ENCODE measurements at regions not wholly inside any gene's neighbourhood (a gene's known extent, or its start where the extent isn't known, plus 50 kb on each side); places are given as distances from the start of the nearest gene placed in this dataset.

DNA sequence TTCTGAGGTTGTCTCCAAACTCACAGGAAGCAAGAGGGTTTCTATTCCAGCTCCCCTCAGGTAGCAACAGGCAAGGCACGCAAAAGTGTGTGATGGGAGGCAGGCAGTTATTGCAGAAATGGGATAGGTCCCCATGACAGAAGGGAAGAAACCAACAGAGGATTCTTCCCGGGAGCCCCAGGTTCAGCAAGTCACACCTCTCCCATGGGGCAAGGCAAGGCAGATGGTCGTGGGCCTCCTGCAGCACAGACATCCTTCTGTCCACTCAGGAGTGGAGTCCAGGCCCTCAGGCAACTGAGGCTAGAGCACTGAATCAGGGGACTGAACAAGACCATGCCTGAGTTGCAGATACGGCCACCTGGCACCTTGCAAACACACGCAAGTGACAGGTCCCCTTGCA is 424.9 kb upstream of the IRX4 start:
- no peak for DNase-seq (ENCODE audit: extremely low read depth, low read depth)

DNA sequence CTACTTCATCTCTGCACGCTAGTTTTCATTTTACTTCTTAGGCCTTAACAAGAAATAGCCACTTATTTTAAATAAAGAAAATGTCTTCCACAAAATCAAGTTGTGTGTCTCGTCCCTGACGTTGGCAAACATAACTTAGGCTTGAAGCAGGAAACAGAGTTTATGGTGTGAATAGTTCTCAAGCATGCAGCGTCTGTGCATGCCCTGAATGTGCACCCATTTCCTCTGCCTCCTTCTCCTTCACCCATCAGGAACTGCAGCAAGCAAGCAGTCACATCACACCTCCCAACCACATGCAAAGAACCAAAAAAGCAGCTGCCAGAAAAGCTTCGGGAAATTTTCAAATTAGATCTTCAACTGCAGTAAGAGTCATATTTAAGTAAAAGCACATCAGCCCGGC is 424.0 kb upstream of the IRX4 start:
- DNase-seq (ENCODE audit: extremely low read depth, low read depth): no peak

- DNase-seq (ENCODE audit: extremely low read depth, low read depth): no peak
Measured at GRCh38 chr5:2303431-2304100, 420.8 kb upstream of the IRX4 start.

- DNase-seq (ENCODE audit: extremely low read depth, low read depth): no peak
Measured at GRCh38 chr5:2302169-2302568, 419.4 kb upstream of the IRX4 start.

- no peak for DNase-seq (ENCODE audit: extremely low read depth, low read depth)
Measured at GRCh38 chr5:2300861-2301574, 418.3 kb upstream of the IRX4 start.

DNA sequence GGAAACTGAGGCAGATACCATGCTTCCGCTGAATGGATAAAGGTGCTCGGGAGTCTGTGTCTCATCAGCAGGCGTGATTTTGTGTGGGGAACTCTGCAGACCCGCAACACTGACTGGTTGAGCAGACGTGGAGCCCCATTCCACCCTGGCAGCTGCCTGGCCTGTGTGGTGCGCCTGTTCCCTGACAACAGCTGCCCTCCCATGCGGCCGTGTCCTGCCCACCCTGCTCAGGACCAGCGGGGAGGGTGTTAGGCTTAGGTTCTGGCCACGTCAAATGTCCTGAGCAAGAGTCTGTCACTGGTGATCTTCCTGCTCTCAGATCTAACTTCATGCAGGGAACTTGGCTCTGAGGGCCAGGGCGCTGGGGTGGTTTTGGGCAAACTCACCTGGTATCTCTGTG is 417.7 kb upstream of the IRX4 start:
- DNase-seq (ENCODE audit: extremely low read depth, low read depth): no peak

DNA sequence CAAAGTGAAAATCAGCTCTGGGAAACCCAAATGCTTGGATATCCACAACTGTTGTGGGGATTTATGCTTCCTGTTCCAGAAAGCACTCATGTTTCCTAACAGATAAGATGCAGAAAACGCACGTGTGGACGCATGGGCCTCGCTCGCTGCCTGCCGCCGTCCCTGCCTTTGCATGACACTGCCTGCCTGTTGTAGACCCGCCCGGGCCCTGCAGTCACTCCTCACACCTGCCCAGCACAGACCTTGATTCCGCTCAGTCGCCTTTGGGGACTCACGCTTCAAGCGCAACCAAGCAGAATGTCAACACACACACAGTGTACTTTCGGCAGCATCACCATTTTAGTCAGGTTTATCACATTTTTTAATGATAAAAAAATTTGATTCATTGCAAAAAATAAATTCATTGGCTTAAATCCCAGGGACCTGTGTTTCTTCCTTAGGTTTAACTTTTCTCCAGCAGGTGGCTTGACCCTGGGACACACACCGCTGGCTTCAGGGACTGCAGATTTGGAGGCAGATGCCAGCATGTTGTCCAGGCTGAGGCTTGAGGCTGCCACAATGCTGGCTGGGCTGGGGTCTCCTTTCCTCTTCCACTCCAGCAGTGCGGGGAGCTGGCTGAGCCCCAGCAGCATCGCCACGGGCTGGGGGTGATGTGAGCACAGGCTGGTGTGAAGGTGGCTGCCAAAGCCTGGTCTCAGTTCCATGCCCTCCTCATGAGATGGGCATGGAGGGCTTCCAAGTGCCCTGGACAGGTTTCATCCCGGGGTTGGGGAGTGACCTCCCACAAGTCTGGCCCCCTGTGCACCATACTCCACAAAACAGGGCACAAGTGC is 416.9 kb upstream of the IRX4 start:
- no peak for DNase-seq (ENCODE audit: extremely low read depth, low read depth)

- no peak for DNase-seq (ENCODE audit: extremely low read depth, low read depth)
Measured at GRCh38 chr5:2298781-2299180, 416.1 kb upstream of the IRX4 start.

DNA sequence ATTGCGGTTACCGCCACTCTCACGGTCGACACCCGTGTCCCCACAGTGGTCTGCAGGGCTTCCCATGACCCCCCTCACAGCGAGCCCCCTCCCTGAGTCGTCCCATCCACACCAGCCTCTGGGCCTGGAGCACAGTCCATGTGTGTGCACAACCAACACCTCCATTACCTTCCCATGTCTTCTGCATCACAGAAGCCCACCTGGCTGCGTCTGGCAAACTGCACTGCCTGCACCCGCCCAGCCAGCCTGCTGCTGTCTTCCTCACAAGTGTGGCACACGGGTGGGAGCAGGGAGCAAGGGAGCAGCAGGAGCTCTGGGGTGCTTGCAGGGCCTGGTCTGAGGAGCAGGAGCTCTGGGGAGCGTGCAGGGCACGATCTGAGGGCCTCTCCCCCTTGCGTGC is 415.3 kb upstream of the IRX4 start:
- DNase-seq (ENCODE audit: extremely low read depth, low read depth): no peak

DNA sequence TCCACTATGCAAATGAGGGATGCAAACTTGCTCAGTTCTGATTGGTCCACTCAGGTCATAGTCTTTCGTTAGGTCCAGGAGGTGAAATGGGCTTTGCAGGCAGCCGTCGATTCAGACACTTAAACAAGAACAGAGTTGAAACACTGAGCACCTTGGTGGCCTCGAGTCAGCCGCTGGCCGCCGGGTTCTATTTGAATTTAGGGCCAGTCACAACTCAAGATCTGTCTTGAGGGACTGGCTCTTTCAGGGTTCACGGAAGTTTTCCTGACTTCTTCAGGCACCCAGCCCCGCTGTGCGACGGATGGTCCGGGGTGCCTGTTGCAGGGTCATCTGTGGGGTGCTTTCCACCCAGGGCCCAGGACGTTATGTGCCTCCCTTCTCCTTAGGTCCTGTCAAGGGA is 412.8 kb upstream of the IRX4 start:
- DNase-seq (ENCODE audit: extremely low read depth, low read depth): no peak

DNA sequence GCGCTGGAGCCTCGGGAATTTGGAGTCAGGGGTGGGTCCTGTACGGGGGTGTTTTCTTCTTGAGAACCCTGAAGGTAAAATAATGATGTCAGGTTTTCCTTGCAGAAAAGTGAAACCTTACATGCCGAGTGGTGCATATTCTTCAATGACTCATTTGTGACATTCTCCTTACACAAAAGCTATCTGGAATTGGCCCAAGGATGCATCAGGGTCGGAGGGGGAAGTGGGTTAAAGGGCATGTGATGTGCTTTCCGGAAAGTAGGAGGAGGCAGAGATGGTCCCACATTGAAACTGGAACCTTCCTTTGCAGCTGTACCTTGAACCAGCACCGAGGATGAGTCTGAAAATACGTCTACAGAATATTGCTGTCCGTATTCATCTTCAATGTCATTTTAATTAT is 411.2 kb upstream of the IRX4 start:
- no peak for DNase-seq (ENCODE audit: extremely low read depth, low read depth)

GRCh38 chr5:2291146-2291840 is 408.6 kb upstream of the IRX4 start:
- DNase-seq (ENCODE audit: extremely low read depth, low read depth): no peak

- DNase-seq (ENCODE audit: extremely low read depth, low read depth): no peak
Measured at GRCh38 chr5:2289380-2289779, 406.7 kb upstream of the IRX4 start.

DNA sequence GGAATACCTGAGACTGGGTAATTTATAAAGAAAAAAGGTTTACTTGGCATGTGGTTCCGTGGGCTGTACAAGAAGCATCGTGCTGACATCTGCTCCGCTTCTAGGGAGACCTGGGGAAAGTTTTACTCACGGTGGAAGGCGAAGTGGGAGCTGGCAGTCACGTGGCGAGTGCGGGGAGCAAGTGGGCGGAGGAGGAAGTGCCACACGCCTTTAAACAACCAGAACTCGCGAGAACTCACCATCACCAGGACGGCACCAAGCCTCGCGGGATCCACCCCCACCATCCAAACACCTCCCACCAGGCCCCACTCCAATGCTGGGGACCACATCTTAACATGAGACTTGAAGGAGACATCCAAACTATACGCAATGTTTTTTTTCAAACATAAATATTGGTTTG is 406.2 kb upstream of the IRX4 start:
- no peak for DNase-seq (ENCODE audit: extremely low read depth, low read depth)

DNA sequence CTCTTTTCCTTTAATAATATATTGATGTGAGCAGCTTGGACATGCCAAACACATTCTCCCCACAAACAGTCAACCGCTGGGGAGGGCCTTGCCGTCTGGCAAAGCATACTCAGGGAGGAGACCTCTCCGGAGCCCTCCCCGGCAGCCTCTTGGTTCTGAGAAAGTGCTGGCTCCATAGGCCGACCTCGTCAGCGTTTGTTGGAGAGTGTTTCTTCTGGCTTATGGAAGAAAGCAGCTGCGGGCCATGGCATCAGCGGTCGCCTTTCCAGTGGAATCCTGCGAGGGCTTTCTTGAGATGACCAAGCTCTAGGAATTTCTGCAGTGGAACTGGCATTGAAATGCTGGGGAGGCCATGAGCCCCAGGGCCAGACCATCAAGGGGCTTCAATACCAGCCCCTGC is 405.7 kb upstream of the IRX4 start:
- no peak for DNase-seq (ENCODE audit: extremely low read depth, low read depth)

DNA sequence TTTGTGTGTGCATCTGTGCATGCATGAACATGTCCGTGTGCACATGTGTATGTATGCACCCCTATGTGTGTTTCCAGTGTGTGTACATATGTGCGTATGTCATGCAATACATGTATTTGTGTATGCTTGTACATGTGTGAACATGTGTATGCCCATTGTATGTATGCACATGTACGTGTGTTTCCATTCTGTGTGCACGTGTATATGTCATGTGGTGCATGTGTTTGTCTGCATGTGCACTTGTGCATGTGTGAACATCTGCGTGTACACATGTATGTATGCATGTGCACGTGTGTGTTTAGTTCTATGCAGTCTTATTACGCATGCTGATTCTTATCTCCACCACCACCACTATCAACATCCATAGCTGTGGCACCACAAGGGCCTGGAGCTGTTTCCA is 403.5 kb upstream of the IRX4 start:
- no peak for DNase-seq (ENCODE audit: extremely low read depth, low read depth)

DNA sequence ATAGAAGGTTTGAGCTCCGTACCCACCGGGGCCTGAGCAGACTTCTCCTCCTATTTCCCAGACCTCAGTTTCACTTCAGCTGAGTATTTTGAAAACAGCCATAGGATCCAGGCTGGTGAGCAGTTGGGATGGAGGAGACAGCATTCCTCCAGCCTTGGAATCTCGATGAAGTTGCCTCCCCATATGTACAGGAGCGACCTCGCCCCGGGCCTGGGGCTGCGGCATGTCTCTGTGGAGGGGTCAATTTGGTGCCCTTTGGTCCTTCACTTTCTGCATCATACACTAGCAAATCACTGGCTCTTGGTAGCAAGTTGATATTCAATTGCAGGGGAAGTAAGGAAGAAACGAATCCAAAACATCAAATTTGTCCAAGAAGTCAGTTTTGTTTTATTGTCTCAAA is 402.0 kb upstream of the IRX4 start:
- DNase-seq (ENCODE audit: extremely low read depth, low read depth): no peak

DNA sequence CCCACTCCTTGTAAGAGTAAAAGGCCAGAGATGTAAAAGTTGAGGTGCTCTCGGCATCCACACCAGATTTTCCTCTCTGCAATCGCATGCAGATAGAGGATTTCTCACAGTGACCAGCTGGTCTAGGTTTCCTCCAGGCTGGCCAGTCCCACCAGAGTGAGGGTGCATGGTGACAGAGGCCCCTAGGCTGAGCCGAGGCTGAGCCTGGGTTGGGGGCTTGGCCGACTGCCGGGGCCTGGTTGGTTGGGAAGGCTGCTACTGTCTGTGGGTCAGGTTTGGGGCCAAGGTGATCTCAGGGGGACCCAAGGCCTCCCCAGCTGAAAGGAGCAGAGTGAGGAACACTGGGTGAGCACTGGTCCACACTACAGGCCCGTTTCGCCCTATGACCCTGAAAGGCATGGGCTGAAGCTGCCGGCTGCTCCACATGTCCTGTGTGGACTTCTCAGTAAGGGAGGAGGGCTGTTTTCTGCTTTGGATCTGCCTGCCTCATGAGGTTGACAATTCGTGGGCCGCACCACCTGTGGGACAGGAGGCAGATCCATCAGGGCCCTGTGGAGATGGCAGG is 400.8 kb upstream of the IRX4 start:
- DNase-seq (ENCODE audit: extremely low read depth, low read depth): no peak

- DNase-seq (ENCODE audit: extremely low read depth, low read depth): no peak
Measured at GRCh38 chr5:2282893-2283292, 400.2 kb upstream of the IRX4 start.

GRCh38 chr5:2282034-2282690 is 399.4 kb upstream of the IRX4 start:
- DNase-seq (ENCODE audit: extremely low read depth, low read depth): no peak
